ENCODE measurements at regions not wholly inside any gene's neighbourhood (a gene's known extent, or its start where the extent isn't known, plus 50 kb on each side); places are given as distances from the start of the nearest gene placed in this dataset.

GRCh38 chr6:137711972-137712371 is 155.1 kb upstream of the TNFAIP3 start:
- H3K4me1 ChIP-seq: peaks cover 5% of the 10 kb centered on the region; the same call in 2 of the 3 replicates
- H3K9me3 ChIP-seq: no peaks in the 10 kb centered on the region
- no peak overlapping the region for H3K27ac ChIP-seq
- ChIA-PET CTCF (interaction anchor here (1.2 to 2.3 kb wide), 3 partner anchors 155 to 233 kb away, joined by 4 to 11 read pairs (median 5); partner anchors contain the start of gene TNFAIP3), POLR2A (no interaction called here)
- DNase-seq (ENCODE audit: low read depth in 1 of 2, low spot score in 1 of 2) (no peak), FAIRE-seq (no peak), ATAC-seq (no peak)
- WGBS (ENCODE audit: missing lambda C conversion rate): 55% methylated on average over 1 of the region's 1 CpG
- TF ChIP-seq CHD4 (IDR thresholded peaks at IDR 0.05; ENCODE audit: borderline replicate concordance): no peak
- TF ChIP-seq ZFP36 (IDR thresholded peaks at IDR 0.05; ENCODE audit: borderline replicate concordance, partially characterized antibody): no peak
- TF ChIP-seq MYC (IDR thresholded peaks at IDR 0.05; ENCODE audit: borderline replicate concordance, low read length): no peak
- no peak for TF ChIP-seq HOXB13 (CRISPR knock-in tag; IDR thresholded peaks at IDR 0.05; ENCODE audit: low read depth)
- no peak for TF ChIP-seq EHMT2 (IDR thresholded peaks at IDR 0.05; ENCODE audit: low read depth)
- TF ChIP-seq KDM1A (IDR thresholded peaks at IDR 0.05; ENCODE audit: low read depth): no peak
- no peak for TF ChIP-seq RCOR1 (IDR thresholded peaks at IDR 0.05; ENCODE audit: low read depth, low read length)
- no peak for TF ChIP-seq MAX (IDR thresholded peaks at IDR 0.05)
- no peak for TF ChIP-seq HEYL (CRISPR knock-in tag; IDR thresholded peaks at IDR 0.05)
- TF ChIP-seq RAD21 (conservative IDR thresholded peaks at IDR 0.05 in 1 of 2, IDR thresholded peaks at IDR 0.05 in 1 of 2): no peak
- TF ChIP-seq MAZ (IDR thresholded peaks at IDR 0.05; ENCODE audit: borderline replicate concordance, low read depth, low read length): no peak
- no peak for TF ChIP-seq GATA3 (IDR thresholded peaks at IDR 0.05; ENCODE audit: borderline replicate concordance)
- TF ChIP-seq CHD2 (IDR thresholded peaks at IDR 0.05; ENCODE audit: low read length, partially characterized antibody): no peak
- no peak for TF ChIP-seq CBX8 (IDR thresholded peaks at IDR 0.05)
- no peak for TF ChIP-seq CEBPB (IDR thresholded peaks at IDR 0.05)
- no peak for TF ChIP-seq HOXB5 (CRISPR knock-in tag; IDR thresholded peaks at IDR 0.05)
- no peak for TF ChIP-seq ESRRA (IDR thresholded peaks at IDR 0.05; ENCODE audit: borderline replicate concordance, low read length)
- no peak overlapping the region for H3K4me2 ChIP-seq
- H3K4me3 ChIP-seq: no peak overlapping the region

- H3K4me1 ChIP-seq: peaks cover 5% of the 10 kb centered on the region; the same call in 2 of the 3 replicates
- no peak for ATAC-seq
- ChIA-PET CTCF (interaction anchor here (2.0 to 2.3 kb wide), 2 partner anchors 154 to 159 kb away, joined by 5 to 11 read pairs; partner anchors contain the start of gene TNFAIP3), POLR2A (no interaction called here)
- no peak overlapping the region for H3K27ac ChIP-seq
- DNase-seq (ENCODE audit: low read depth in 1 of 2, low spot score in 1 of 2): no peak
- TF ChIP-seq ZC3H11A (IDR thresholded peaks at IDR 0.05) (no peak), MAZ (IDR thresholded peaks at IDR 0.05; ENCODE audit: borderline replicate concordance, low read depth, low read length) (no peak), TP53 (CRISPR knock-in tag; IDR thresholded peaks at IDR 0.05) (no peak), SREBF2 (IDR thresholded peaks at IDR 0.05) (no peak), HMGXB4 (CRISPR knock-in tag; IDR thresholded peaks at IDR 0.05; ENCODE audit: borderline replicate concordance) (no peak), RAD21 (conservative IDR thresholded peaks at IDR 0.05 in 1 of 2, IDR thresholded peaks at IDR 0.05 in 1 of 2) (no peak), ATOH8 (CRISPR knock-in tag; IDR thresholded peaks at IDR 0.05; ENCODE audit: low read depth) (no peak)
- H3K9me3 ChIP-seq: no peaks in the 10 kb centered on the region
- WGBS (ENCODE audit: missing lambda C conversion rate): 83% methylated on average over 5 of the region's 5 CpGs
- H3K4me3 ChIP-seq: no peak overlapping the region
- H3K4me2 ChIP-seq: no peak overlapping the region
- no peak for FAIRE-seq
These were observed 154.5 kb upstream of the TNFAIP3 start for GRCh38 chr6:137712587-137712986.

GRCh38 chr6:137715589-137716045 is 151.4 kb upstream of the TNFAIP3 start:
- H3K4me2 ChIP-seq: no peak overlapping the region
- DNase-seq (ENCODE audit: low read depth in 1 of 2, low spot score in 1 of 2) (no peak), FAIRE-seq (no peak), ATAC-seq (no peak)
- no peaks in the 10 kb centered on the region for H3K4me1 ChIP-seq
- H3K27ac ChIP-seq: no peak overlapping the region
- CTCF ChIA-PET: interaction anchor here (1.0 to 1.7 kb wide), 4 partner anchors 8 to 11 kb away, joined by 3 to 7 read pairs (median 3); no protein-coding TSS in a partner anchor
- WGBS (ENCODE audit: missing lambda C conversion rate): 62% methylated on average over 4 of the region's 4 CpGs
- POLR2A ChIA-PET: no interaction called here
- H3K9me3 ChIP-seq: no peaks in the 10 kb centered on the region
- H3K4me3 ChIP-seq: no peak overlapping the region
- TF ChIP-seq NPAS2 (CRISPR knock-in tag; IDR thresholded peaks at IDR 0.05; ENCODE audit: borderline replicate concordance) (no peak), JUN (IDR thresholded peaks at IDR 0.05) (no peak), NFE2L2 (conservative IDR thresholded peaks at IDR 0.05; ENCODE audit: low read length) (no peak), MAZ (IDR thresholded peaks at IDR 0.05; ENCODE audit: borderline replicate concordance, low read depth, low read length) (no peak), JUNB (IDR thresholded peaks at IDR 0.05) (no peak), REST (IDR thresholded peaks at IDR 0.05) (no peak), FOSL2 (IDR thresholded peaks at IDR 0.05) (no peak), FOSL2 (CRISPR knock-in tag; IDR thresholded peaks at IDR 0.05) (no peak), EHMT2 (IDR thresholded peaks at IDR 0.05; ENCODE audit: low read depth) (no peak), HES2 (IDR thresholded peaks at IDR 0.05) (no peak)

Measured in A549 (cell line).